HG03039 (cell line): ENCODE measurements at regions not wholly inside any gene's neighbourhood (a gene's known extent, or its start where the extent isn't known, plus 50 kb on each side); places are given as distances from the start of the nearest gene placed in this dataset.

Source experiments
- ATAC-seq: cut with Tn5 transposase; IDR thresholded peaks from one replicate; pipeline ENCODE4 v1.9.1; 2021; ENCODE audit warnings: mild to moderate bottlenecking, moderate library complexity; ENCODE audit not compliant: unreplicated experiment

DNA sequence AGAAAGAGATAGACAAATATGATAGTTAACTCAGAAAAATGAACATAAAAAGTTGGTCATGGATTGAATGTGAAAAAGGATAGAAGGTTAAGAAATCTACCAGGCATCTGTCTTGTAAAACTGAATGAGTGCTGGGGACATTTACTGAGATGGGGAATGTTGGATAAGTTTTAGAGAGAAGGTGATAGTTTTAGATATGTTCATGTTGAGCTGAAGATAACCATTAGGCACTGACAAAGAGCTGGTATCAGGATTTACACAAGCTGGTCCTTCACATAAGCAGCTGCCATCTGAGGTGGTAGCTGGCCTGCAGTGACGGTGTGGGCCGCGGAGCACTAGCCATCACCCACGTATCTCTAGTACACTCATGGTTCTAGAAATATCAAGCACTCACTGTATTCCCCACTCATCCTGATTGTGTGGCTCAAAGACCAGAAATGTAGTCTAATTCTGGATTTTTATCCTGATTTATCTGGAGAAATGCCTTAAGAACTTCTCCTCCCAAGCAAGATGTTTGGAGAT, 194.4 kb upstream of the KCNJ16 start:
- ATAC-seq: no peak

DNA sequence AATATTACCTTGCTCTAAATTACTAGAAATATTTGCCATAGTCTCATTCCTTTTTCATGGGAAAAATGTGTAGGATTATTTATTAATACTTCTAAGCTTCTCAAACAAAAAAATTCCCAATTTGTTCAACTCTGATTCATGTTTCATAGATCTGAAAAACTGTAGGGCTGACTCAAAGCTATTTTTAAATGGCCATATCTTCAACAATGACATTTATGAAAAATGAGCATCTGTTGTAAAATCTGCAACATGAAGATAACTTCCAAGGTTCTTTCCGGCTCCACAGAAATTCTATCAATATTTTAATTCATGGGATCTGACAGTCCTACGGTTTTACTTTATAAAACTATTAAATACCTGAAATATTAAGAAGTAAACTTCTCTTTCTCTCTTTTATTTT, 192.7 kb upstream of the KCNJ16 start:
- no peak for ATAC-seq

DNA sequence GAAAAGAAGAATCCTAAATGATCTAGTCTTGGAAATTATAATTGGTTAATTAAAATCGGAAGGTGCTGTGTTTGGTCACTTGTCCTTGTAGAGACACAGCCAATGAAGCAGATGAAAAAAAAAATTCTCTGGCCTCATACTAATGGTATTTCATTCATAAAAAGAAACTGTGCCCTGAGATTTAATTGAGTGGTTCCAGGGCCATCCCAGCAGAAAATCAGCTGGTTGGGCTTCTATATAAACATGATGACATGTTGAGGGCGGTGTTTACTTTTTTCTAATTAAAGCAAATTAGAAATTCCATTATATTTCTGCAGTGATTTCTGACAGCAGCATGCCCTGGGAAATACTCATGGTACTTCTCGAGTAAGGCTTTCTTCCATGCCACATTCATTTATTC, 191.9 kb upstream of the KCNJ16 start:
- no peak for ATAC-seq

DNA sequence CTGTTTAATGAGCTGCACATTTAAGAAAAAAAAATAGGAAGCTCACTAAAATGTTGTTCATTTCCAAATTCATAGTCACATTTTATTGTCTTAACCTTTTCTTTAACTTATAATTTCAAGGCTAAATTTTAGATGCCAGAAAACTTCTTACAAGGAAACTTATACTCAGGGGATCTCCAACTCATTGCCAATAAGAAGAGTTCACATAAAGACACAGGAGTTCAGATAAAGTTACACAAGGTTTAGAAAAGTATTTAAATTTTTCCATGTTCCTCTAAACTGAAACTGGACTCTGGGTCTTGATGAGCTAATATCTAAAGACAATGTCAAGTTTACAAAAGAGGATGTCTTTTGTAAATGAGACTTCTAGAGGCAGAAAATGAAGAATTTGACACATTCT, 190.7 kb upstream of the KCNJ16 start:
- no peak for ATAC-seq

DNA sequence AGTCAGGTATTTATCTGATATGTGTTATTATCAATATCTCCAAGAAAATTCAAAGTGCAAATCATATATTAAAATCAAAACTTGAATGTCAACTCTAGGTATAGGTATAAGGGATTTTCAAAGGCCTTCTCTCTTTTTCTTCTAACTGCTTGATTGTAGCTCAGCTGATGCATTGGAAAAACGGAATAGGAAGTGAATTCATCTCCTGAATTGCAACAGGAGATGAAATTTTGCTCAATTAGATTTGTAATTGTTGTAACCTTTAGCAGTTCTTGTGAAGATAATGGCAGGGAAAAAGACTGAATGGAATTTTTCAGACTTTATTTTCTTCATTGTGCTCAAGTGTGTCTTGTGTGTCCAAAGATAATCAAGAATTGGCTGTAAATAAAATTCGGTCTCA, 190.2 kb upstream of the KCNJ16 start:
- ATAC-seq: no peak

DNA sequence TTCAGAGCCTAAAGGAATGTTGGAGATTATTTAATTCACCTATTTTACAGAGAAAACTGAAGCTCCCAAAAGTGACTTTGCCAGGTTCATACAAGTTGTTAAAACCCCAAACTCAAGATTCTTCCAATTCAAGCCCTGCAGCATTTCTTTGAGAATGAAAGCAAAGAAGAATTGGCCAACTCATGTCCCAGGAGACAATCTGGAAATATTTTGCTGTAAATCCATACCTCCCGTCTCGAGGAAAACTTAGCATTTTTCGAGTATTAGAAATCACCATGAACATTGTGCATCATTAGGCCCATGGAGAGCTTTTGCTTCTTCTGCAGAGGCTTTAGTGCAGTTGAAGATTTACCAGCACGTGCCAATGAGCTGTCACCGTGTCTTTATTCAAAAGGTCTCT, 176.4 kb upstream of the KCNJ16 start:
- no peak for ATAC-seq

DNA sequence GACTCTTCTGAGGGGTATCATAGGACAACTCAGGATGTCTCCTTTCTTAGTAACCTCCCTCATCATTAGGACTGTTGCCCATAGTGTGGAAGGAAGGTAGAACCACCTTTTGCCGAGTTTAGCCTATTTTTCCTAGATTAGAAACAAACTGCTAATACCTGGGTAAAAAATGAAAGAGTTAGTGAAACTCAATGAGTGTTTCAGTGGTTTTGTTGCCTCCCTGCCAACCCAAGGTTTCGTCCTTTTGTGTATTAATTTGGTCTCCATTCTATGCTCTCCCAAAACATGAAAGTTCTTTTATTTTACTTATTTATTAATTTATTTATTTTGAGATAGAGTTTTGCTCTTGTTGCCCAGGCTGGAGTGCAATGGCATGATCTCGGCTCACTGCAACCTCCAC, 174.9 kb upstream of the KCNJ16 start:
- no peak for ATAC-seq

DNA sequence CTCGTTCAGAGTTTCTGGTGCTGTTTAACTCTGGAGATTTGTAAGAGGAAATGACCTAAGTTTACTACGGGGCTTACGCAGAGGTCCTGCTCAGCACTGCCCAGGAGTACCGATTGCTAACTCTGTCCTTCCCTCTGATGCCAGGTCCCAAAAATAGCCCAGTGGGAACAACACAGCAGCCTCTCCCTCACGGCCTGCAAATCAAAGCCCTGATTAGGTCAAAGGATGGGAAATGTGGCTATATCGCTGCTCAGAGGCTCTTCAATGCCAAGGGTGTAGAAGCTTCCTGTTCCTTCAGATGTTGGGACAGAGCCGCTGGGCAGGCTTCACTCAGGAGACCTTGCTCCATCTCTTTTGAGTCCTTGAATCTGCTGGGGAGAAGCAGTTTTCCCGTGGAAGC, 174.2 kb upstream of the KCNJ16 start:
- no peak for ATAC-seq

DNA sequence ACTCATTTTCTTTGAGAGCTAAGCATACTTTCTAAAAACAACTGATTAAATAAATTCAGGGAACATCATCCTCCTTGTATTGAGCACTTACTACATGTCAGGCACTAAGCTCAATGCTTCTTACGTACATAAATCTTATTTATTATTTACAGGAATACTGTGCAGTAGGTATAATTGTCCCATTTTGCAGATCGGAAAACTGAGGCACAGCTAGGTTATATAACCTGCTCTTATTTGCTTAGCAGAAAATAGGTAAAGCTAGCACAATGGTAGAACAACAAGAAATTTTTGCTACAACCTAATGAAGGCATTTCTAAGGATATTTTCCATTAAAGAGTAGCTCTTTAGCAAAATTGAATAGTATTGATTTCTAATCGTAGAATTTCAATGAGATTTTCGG, 168.7 kb upstream of the KCNJ16 start:
- no peak for ATAC-seq

DNA sequence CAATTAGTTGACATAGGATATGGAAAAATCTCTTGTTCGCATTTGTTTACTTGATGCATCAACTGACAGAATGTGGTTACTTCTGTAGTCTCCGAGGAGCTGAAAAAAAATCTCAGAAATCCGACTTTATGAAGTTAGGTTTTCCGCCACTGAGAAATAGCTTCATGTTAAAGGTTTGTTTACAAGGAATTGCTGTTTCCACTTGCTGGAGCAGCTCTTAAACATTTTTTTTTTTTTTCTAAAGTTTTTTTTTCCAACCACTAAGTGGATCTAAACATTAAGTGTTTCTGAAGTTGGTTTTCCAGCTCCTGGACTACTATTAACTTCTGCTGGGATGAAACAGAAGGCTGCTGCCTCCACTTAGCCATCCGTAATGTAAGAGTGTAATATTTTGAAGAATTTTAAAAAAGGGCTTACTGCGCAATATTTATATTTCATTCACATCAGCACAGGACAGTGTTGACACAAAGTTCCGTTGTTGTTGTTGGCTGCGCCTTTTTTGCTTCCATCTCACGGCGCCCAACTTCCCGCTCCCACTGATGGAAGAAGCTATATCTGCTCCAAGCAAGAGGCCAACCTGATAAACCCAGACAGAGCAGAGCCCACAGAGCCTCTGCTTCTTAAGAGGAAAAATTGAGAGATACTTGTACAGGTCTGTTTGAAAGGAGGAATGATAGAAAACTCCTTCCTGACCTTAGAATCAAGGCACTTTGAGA, 167.7 kb upstream of the KCNJ16 start:
- no peak for ATAC-seq

DNA sequence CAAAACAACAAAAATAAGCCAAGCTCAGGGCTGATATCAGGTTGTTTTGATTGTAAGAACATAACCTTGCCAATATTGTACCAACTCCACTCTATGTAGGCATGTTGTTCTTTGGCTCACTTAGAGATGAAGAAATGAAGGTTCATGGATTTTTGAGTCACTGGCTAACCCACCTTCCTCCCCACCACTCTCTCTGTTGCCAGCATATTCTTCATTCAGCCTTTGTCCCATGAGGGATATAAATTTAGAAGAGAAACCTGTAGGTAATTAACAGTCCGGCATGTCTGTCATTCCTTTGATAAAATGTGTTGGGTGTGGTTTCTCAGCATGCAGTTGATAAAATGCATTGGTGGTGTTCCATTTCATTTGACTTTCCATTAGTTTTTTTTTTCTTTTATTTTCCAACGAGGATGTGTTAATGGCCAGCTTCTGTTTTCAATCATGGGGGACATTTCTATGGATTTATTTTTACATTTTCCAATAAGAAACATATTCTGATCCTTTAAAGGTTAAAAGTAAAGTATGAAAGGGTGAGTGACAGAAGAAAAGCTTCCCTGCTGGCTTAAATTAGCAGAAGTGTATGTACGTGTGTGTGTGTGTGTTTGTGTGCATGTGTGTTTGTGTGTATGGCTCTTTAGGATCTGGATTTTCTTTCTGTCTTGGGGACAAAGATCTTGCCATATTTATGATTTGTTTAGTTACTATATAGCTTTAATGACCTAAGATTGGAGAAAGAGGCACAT, 166.2 kb upstream of the KCNJ16 start:
- ATAC-seq: no peak

DNA sequence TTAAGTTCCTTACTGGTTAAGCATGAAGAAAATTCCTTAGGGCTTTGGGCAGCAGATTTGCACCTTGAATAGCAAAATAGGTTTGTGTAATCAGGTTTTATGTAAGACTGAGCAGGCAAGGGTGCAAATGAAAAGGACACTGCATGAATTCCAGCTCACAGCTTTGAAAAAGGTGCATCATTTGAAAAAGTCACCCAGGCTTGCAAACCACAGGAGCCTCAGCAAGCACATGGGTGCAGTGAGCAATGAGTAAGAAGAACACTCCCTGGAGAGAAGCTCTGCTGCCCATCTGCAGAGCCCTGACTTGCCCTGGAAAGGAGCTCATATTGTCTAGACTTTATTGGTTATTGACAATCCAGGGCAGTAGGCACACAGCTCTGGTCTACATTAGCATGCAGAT, 165.6 kb upstream of the KCNJ16 start:
- ATAC-seq: no peak

DNA sequence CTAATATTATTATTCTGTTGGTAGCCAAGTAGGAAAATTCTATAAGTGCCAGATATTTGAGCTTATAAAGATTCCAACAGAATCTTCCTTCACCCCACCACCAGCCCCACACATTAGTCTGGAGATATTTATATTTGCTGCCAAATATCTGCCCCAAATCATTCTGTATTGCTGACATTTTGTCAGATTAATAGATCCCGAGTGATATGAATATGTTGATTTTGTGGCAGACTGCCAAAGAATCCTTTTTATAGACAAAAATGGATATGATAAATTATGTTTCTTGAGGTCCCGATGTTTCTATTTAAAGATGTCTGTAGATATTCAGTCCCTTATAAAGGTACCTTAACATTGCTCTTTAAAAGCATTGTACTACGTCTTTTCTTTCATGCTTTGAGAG, 162.2 kb upstream of the KCNJ16 start:
- no peak for ATAC-seq

DNA sequence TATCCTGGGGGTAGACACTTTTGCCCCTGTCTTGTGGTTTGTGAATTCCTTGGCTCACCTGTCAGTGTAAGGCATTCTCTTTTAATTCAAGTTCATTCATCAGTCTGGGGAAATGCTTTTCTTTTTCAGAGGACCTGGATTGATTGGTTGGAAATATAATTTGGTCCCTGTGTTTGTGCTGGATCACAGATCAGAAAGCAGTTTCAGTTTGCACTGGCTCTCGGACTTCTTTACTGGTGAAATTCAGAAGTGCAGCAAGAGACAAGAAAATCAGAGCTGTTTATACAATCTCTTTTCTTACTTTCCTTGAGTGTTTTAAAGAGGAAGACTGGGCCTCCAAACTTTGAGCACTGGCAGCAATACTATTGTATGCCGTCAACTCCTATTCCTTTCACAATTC, 161.8 kb upstream of the KCNJ16 start:
- ATAC-seq: no peak

DNA sequence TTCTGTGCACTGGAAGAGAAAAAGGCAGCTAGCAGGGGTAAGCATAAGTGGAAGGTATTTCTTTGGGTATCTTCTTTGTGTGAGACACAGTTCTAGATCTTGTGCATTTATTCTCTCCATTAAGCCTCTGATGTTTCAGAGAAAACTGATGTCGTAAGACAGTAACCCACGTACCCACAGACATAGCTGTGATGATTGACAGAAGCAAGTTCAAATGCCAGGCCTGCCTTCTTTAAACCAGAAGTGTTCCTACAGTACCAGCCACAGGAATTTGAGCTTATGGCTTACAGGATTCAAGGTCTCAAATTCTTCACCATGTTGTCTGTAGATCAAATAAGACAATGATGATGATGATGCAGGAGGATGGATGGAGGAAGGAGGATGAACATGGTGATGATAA, 161.4 kb upstream of the KCNJ16 start:
- no peak for ATAC-seq

DNA sequence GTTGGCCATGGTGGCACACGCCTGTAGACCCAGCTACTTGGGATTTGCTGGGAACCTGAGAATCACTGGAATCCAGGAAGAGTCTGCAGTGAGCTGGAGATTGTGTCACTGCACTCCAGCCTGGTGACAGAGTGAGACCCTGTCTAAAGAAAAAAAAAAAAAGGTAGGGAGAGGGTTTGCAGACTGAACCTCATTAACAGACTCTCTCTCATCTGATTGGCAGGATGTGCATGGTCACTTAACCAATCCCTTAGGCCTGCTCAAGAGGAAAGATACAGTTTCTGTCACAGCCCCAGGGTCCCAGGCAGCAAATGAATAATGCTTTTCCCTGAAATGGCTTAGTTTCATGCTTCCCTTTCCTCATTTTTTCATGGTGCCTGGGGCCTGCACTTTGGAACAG, 160.5 kb upstream of the KCNJ16 start:
- no peak for ATAC-seq

DNA sequence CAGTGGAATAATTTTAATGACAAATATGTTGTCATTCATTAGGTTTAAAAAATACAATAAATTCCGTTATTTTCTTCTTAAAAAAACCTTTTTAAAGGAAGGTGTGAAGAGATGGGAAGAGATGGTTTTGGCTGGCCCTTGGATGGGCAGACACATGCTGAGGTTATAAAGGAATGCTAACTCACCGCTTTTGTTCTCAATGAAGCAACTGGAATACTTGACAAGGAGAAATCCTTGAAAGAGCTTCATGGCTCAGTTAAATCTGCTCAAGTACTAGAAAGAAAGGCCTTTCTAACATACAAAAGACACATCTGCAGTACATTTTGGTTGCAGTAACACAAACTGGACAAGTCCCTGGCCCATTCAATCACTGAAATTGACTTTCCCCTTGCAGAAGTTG, 158.3 kb upstream of the KCNJ16 start:
- no peak for ATAC-seq

DNA sequence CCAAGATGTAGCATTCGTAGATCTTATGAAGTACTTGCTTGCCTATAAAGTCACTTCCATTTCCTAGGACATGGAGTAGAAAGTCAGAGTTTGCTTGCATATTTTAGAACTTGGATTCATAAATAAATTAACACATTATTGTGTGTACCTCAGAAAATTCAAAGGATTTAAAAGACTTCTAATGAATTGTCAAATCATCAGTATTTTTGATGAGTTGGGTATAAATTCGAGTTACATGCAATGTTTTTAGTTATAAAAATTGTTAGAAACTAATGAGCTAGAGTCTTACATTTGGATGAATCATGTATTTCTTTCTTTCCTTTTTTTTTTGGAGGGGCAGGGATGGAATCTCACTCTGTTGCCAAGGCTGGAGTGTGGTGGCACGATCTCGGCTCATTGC, 156.9 kb upstream of the KCNJ16 start:
- no peak for ATAC-seq

DNA sequence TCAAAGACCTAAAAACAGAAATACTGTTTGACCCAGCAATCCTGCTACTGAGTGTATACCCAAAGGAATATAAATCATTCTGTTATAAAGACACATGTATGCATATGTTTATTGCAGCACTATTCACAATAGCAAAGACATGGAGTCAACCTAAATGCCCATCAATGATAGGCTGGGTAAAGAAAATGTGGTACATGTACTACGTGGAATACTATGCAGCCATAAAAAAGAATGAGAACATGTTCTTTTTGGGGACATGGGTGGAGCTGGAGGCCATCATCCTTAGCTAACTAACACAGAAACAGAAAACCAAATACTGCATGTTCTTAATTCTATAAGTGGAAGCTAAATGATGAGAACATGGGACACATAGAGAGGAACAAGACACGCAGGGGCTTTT, 155.2 kb upstream of the KCNJ16 start:
- ATAC-seq: no peak

DNA sequence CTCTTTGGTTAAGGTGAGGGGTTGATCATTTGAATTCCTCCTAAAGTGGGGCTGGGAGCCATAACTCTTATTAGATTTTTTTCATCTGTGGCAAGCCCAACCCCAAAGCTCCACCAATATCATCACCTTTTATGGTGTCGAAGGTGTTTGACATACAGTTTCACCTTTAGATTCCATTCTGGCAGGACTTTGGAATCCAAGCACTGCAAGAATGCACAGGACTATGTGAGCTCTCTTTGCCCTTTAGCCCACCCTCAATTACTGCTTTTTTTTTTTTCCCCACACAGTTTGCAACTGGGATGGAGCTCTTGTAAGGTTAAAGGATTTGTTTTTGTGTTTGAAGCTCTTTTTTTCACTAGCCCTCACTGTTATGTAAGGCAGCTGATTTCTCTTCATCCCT, 154.0 kb upstream of the KCNJ16 start:
- ATAC-seq: no peak

DNA sequence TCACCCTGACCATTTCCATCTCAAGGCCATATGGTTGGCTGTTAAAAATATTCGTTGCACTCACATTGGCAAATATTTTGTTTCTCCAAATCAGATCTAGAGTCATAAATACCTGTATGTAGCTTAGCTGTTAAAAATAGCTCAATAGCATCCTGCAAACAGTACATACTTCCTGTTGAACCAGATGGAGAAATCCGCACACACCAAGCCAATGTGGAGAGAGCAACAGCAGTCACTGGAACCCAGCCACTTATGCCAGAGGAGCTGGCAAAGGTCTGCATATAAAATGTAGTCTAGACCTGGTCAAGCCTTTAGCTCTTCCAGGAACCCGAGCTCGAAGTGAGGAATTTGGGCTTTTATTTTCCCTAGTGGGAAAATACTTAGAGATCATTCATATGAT, 146.4 kb upstream of the KCNJ16 start:
- no peak for ATAC-seq

DNA sequence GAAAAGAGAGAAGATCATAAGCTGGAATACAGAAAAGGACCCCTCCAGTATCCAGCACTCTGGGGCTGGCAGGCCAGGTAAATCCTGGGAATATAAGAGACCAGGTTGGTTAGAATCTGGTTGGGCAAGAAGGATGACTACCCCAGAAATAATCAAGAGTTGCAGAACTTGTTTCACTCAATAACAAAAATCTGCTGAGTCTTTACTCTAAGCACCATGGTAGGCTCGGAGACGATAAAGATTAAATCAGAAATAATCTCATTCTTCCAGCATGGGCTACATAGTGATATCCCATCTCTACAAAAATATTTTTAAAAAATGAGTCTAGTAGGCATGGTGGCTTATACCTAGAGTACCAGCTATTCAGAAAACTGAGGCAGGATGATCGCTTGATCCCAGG, 138.0 kb upstream of the KCNJ16 start:
- no peak for ATAC-seq

DNA sequence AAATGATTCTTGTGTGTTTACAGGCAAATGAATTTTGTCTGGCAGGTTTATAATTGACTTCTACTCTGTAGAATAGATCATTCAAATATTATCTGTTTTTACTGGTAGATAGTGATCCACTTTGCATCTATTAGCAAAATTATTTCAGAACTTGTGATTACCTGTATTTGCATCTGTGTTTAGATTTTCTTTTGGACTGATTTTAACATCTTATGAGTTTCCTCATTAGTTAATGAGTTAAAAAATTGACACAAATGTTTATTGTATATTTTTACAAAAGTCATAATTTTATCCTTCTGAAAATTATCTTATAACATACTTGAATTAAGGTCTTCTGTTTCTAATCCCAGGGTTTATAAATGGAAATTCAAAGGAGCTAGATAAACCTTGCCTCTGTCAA, 132.0 kb upstream of the KCNJ16 start:
- no peak for ATAC-seq
